MM.1S (cell line): ENCODE measurements at regions not wholly inside any gene's neighbourhood (a gene's known extent, or its start where the extent isn't known, plus 50 kb on each side); places are given as distances from the start of the nearest gene placed in this dataset.

ENCODE experiments used
- DNase-seq: peaks from one replicate; pipeline ENCODE4 v3.0.0-alpha.2; 2015
- H2AFZ ChIP-seq: fragments of 300-600 bp; sonication (generic); 2 replicates; pipeline ENCODE4 v1.6.0; 2016; ENCODE audit warnings: antibody characterized with exemption, low read length
- H3F3A ChIP-seq: fragments of 300-600 bp; sonication (generic); 2 replicates; pipeline ENCODE4 v1.6.1; 2016; ENCODE audit warnings: mild to moderate bottlenecking, antibody characterized with exemption, low read length, moderate library complexity, mixed read lengths; ENCODE audit not compliant: insufficient read depth
- H3K27ac ChIP-seq: fragments of 300-600 bp; sonication (generic); 2 replicates; pipeline ENCODE4 v1.5.1; 2016; ENCODE audit warnings: mild to moderate bottlenecking, low read length
- H3K27me3 ChIP-seq: fragments of 300-600 bp; sonication (generic); replicated peaks from 2 replicates; pipeline ENCODE4 v1.6.0; 2016; ENCODE audit warnings: low read length; ENCODE audit not compliant: insufficient read depth
- H3K36me3 ChIP-seq: fragments of 300-600 bp; sonication (generic); replicated peaks from 2 replicates; pipeline ENCODE4 v1.6.1; 2016; ENCODE audit warnings: mild to moderate bottlenecking, low read length, mixed read lengths; ENCODE audit not compliant: insufficient read depth
- H3K4me1 ChIP-seq: fragments of 300-600 bp; sonication (generic); 2 replicates; pipeline ENCODE4 v1.6.1; 2016; ENCODE audit warnings: low read length, mixed read lengths
- H3K4me2 ChIP-seq: fragments of 300-600 bp; sonication (generic); 2 replicates; pipeline ENCODE4 v1.6.0; 2016; ENCODE audit warnings: low read depth, low read length
- H3K4me3 ChIP-seq: fragments of 300-600 bp; sonication (generic); 2 replicates; pipeline ENCODE4 v1.5.1; 2016; ENCODE audit warnings: low read length, mixed read lengths
- H3K79me2 ChIP-seq: fragments of 300-600 bp; sonication (generic); 2 replicates; pipeline ENCODE4 v1.6.1; 2016; ENCODE audit warnings: mixed run types, low read length, mixed read lengths
- H3K9ac ChIP-seq: fragments of 300-600 bp; sonication (generic); 2 replicates; pipeline ENCODE4 v1.6.1; 2016; ENCODE audit warnings: low read length, mixed read lengths
- H3K9me2 ChIP-seq: fragments of 300-600 bp; sonication (generic); replicated peaks from 2 replicates; pipeline ENCODE4 v1.6.1; 2016; ENCODE audit warnings: mild to moderate bottlenecking, low read length, mixed read lengths; ENCODE audit not compliant: insufficient read depth
- H3K9me3 ChIP-seq: fragments of 300-600 bp; sonication (generic); replicated peaks from 2 replicates; pipeline ENCODE4 v1.6.1; 2016; ENCODE audit warnings: mild to moderate bottlenecking, low read length, mixed read lengths; ENCODE audit not compliant: insufficient read depth
- H4K20me1 ChIP-seq: fragments of 300-600 bp; sonication (generic); 2 replicates; pipeline ENCODE4 v1.6.1; 2016; ENCODE audit warnings: mild to moderate bottlenecking, low read length, moderate library complexity, mixed read lengths; ENCODE audit not compliant: insufficient read depth
- CTCF ChIP-seq: fragments of 300-600 bp; sonication (generic); IDR thresholded peaks from 2 replicates; pipeline ENCODE4 v1.5.1; 2016; ENCODE audit warnings: antibody characterized with exemption, low read length, mixed read lengths
- EZH2 ChIP-seq: fragments of 300-600 bp; sonication (generic); optimal IDR thresholded peaks from 2 replicates; pipeline ENCODE3; 2017; ENCODE audit warnings: low read depth, mild to moderate bottlenecking, antibody characterized with exemption, low read length, mixed read lengths
- EZH2phosphoT487 ChIP-seq: fragments of 300-600 bp; sonication (generic); IDR thresholded peaks from 2 replicates; pipeline ENCODE4 v1.6.1; 2018; ENCODE audit warnings: antibody characterized with exemption, low read length

GRCh38 chr10:128538671-128539070, 412.4 kb upstream of the MKI67 start:
- no peaks in the 10 kb centered on the region for H3K9me2 ChIP-seq
- no peak overlapping the region for H3K4me3 ChIP-seq
- H3F3A ChIP-seq, result no peaks in the 10 kb centered on the region
- no peaks in the 10 kb centered on the region for H3K36me3 ChIP-seq
- H4K20me1 ChIP-seq, result no peaks in the 10 kb centered on the region
- H3K27me3 ChIP-seq, result no peaks in the 10 kb centered on the region
- TF ChIP-seq CTCF, result no peak
- TF ChIP-seq EZH2, result no peak
- TF ChIP-seq EZH2phosphoT487, result no peak
- no peak for DNase-seq
- H3K4me2 ChIP-seq, result no peak overlapping the region
- H3K27ac ChIP-seq, result no peak overlapping the region
- no peak overlapping the region for H2AFZ ChIP-seq
- no peaks in the 10 kb centered on the region for H3K9me3 ChIP-seq
- H3K4me1 ChIP-seq, result no peaks in the 10 kb centered on the region
- H3K79me2 ChIP-seq, result no peaks in the 10 kb centered on the region
- no peak overlapping the region for H3K9ac ChIP-seq

GRCh38 chr10:128539510-128540127, 413.4 kb upstream of the MKI67 start:
- Histone ChIP-seq H3K4me3 (no peak overlapping the region), H3K27me3 (no peaks in the 10 kb centered on the region), H3K4me1 (no peaks in the 10 kb centered on the region), H3K9me3 (no peaks in the 10 kb centered on the region), H3F3A (no peaks in the 10 kb centered on the region), H4K20me1 (no peaks in the 10 kb centered on the region), H3K9ac (no peak overlapping the region), H3K9me2 (no peaks in the 10 kb centered on the region), H3K4me2 (no peak overlapping the region), H2AFZ (no peak overlapping the region), H3K36me3 (no peaks in the 10 kb centered on the region), H3K27ac (no peak overlapping the region), H3K79me2 (no peaks in the 10 kb centered on the region)
- no peak for DNase-seq
- TF ChIP-seq EZH2phosphoT487, result no peak
- TF ChIP-seq EZH2, result no peak
- TF ChIP-seq CTCF, result no peak

DNA sequence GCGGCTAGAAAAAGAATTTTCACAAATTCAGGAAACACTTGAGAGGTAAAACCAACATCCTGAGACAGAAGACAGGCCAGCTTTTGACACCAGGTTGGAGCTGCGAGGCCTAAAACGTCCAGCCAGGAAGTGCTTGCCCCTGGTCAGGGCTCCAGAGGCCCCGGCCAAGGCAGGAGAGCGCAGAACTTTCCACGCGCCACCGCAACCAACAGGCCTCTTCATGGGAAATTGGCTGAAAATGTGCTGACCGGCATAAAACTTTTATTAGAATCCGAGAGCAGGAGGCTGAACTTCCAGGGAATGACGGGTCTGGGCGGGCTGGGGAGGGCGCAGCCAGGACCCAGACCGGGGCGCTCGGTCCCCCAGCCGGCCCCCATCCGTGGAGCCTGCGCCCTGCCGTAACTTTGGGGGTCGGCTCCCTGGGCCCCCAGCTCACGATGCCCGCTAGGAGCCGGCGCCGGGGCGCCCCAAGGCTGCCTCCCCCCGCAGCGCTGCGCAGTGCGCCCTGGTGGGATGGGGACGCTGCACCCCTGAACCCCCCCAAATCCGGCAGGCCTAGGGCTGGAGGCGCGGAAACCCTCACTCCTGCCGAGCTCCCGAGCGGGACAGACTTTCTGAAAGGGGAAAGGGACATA, 414.0 kb upstream of the MKI67 start:
- no peak overlapping the region for H3K9ac ChIP-seq
- H3K4me2 ChIP-seq, result no peak overlapping the region; the same call in 1 of the 2 replicates
- no peaks in the 10 kb centered on the region for H3K4me1 ChIP-seq
- H3K4me3 ChIP-seq, result no peak overlapping the region
- no peak overlapping the region for H2AFZ ChIP-seq
- DNase-seq, result no peak
- no peaks in the 10 kb centered on the region for H3K9me3 ChIP-seq
- no peaks in the 10 kb centered on the region for H3K36me3 ChIP-seq
- no peak for TF ChIP-seq CTCF
- no peak for TF ChIP-seq EZH2phosphoT487
- no peak for TF ChIP-seq EZH2
- no peaks in the 10 kb centered on the region for H4K20me1 ChIP-seq
- no peaks in the 10 kb centered on the region for H3K9me2 ChIP-seq
- no peak overlapping the region for H3K27ac ChIP-seq
- no peaks in the 10 kb centered on the region for H3K79me2 ChIP-seq
- no peaks in the 10 kb centered on the region for H3F3A ChIP-seq
- H3K27me3 ChIP-seq, result no peaks in the 10 kb centered on the region
